ENCODE measurements at regions not wholly inside any gene's neighbourhood (a gene's known extent, or its start where the extent isn't known, plus 50 kb on each side); places are given as distances from the start of the nearest gene placed in this dataset.

- peaks cover 2% of the 10 kb centered on the region for H3K27me3 Mint-ChIP-seq (ENCODE audit: insufficient read depth, low read depth, poor library complexity)
- TF ChIP-seq ETS1 (IDR thresholded peaks at IDR 0.05) (no peak), CTCF (conservative IDR thresholded peaks at IDR 0.05; ENCODE audit: low read depth in 2 of 2) (no peak), NANOG (IDR thresholded peaks at IDR 0.05; ENCODE audit: borderline replicate concordance) (no peak), EZH2phosphoT487 (IDR thresholded peaks at IDR 0.05; ENCODE audit: unreplicated experiment) (no peak), ZNF114 (CRISPR knock-in tag; IDR thresholded peaks at IDR 0.05) (no peak), STAT1 (IDR thresholded peaks at IDR 0.05; ENCODE audit: unreplicated experiment) (no peak), ZNF462 (CRISPR knock-in tag; IDR thresholded peaks at IDR 0.05) (no peak)
- no peaks in the 10 kb centered on the region for H3K27me3 ChIP-seq (ENCODE audit: insufficient read depth)
- no peaks in the 10 kb centered on the region for H3K79me2 ChIP-seq (replicated peaks; ENCODE audit: insufficient read depth)
- H3K4me2 ChIP-seq, result no peak overlapping the region
- H3K4me3 ChIP-seq, result no peak overlapping the region
- H3K36me3 Mint-ChIP-seq (ENCODE audit: low read depth), result peaks cover 3% of the 10 kb centered on the region; the same call in 1 of the 3 replicates
- H3F3A ChIP-seq (replicated peaks; ENCODE audit: low read depth), result no peaks in the 10 kb centered on the region
- H4K20me1 ChIP-seq (replicated peaks; ENCODE audit: insufficient read depth), result no peaks in the 10 kb centered on the region
- H3K36me3 ChIP-seq (ENCODE audit: insufficient read depth), result no peaks in the 10 kb centered on the region
- no peaks in the 10 kb centered on the region; the same call in 2 of the 3 replicates for H3K9me3 Mint-ChIP-seq
- DNase-seq (ENCODE audit: low spot score), result no peak
- H3K27ac Mint-ChIP-seq, result no peak overlapping the region
- H3K27ac ChIP-seq (ENCODE audit: low read depth), result no peak overlapping the region
- H3K4me1 ChIP-seq (ENCODE audit: insufficient read depth), result peaks cover 17% of the 10 kb centered on the region
- no peak for ATAC-seq
- peaks cover 6% of the 10 kb centered on the region; the same call in 1 of the 2 replicates for H3K9me2 ChIP-seq (ENCODE audit: insufficient read depth)
- H3K4me3 Mint-ChIP-seq, result no peak overlapping the region
- H2AFZ ChIP-seq, result no peak overlapping the region
- H3K4me1 Mint-ChIP-seq, result peaks cover 22% of the 10 kb centered on the region
Measured at GRCh38 chr6:14848019-14848418, 397.9 kb upstream of the JARID2 start.
